Liver (tissue), 8 donors: ENCODE measurements at regions not wholly inside any gene's neighbourhood (a gene's known extent, or its start where the extent isn't known, plus 50 kb on each side); places are given as distances from the start of the nearest gene placed in this dataset.

ENCODE experiments used
- DNase-seq: peaks from one replicate; pipeline ENCODE4 v3.0.0-alpha.2; 2017; ENCODE audit warnings: low spot score
- H3K27ac ChIP-seq, 2 donors: one replicate each; pipeline ENCODE4 v1.7.0; 2013; ENCODE audit warnings: inconsistent platforms in 2 of 2, low read length in 2 of 2, control low read depth in 1 of 2, low read depth in 1 of 2, mild to moderate bottlenecking in 1 of 2
- H3K27me3 ChIP-seq, 4 donors: one replicate each; pipeline versions ENCODE4 v1.6.1 to v1.7.0; 2013; ENCODE audit warnings: low read length in 3 of 4, inconsistent platforms in 1 of 4, mild to moderate bottlenecking in 1 of 4, moderate library complexity in 1 of 4; ENCODE audit not compliant: control insufficient read depth in 4 of 4, insufficient read depth in 4 of 4
- H3K36me3 ChIP-seq, 4 donors: one replicate each; pipeline versions ENCODE4 v1.6.1 to v1.7.0; 2013; ENCODE audit warnings: low read length in 3 of 4, mild to moderate bottlenecking in 3 of 4, low read depth in 1 of 4, moderate library complexity in 1 of 4; ENCODE audit not compliant: control insufficient read depth in 4 of 4, insufficient read depth in 3 of 4
- H3K4me1 ChIP-seq, 4 donors: one replicate each; pipeline versions ENCODE4 v1.6.1 to v1.7.0; 2013; ENCODE audit warnings: low read length in 3 of 4, mild to moderate bottlenecking in 3 of 4, moderate library complexity in 1 of 4; ENCODE audit not compliant: control insufficient read depth in 4 of 4, insufficient read depth in 4 of 4
- H3K4me3 ChIP-seq, 3 donors: one replicate each; pipeline versions ENCODE4 v1.6.1 to v1.7.0; 2013; ENCODE audit warnings: low read length in 3 of 3, control low read depth in 1 of 3, low read depth in 1 of 3, mild to moderate bottlenecking in 1 of 3
- H3K9ac ChIP-seq, 2 donors: one replicate each; pipeline ENCODE4 v1.7.0; 2013; ENCODE audit warnings: low read length in 2 of 2, mild to moderate bottlenecking in 2 of 2, moderate library complexity in 2 of 2, control low read depth in 1 of 2, low read depth in 1 of 2
- H3K9me3 ChIP-seq, 4 donors: one replicate each; pipeline versions ENCODE4 v1.6.1 to v1.7.0; 2013; ENCODE audit warnings: low read length in 3 of 4; ENCODE audit not compliant: control insufficient read depth in 4 of 4
- ATF3 ChIP-seq: IDR thresholded peaks from 2 replicates; pipeline ENCODE4 v1.6.1; 2016; ENCODE audit warnings: antibody characterized with exemption
- CTCF ChIP-seq: fragments of 150-350 bp; IDR thresholded peaks from 2 replicates; pipeline ENCODE4 v1.5.1; 2017; ENCODE audit warnings: improper control_type of control experiment, low read depth, low read length; ENCODE audit not compliant: missing input control
- EGR1 ChIP-seq, 2 donors: IDR thresholded peaks; 2 replicates each; pipeline ENCODE4 v1.6.1; 2016 to 2018; ENCODE audit warnings: antibody characterized with exemption in 2 of 2, low read depth in 2 of 2
- FOXA1 ChIP-seq: IDR thresholded peaks from 2 replicates; pipeline ENCODE4 v1.6.1; 2016; ENCODE audit warnings: antibody characterized with exemption
- FOXA2 ChIP-seq: IDR thresholded peaks from 2 replicates; pipeline ENCODE4 v1.6.1; 2016; ENCODE audit warnings: antibody characterized with exemption
- GABPA ChIP-seq, 2 donors: IDR thresholded peaks in 1 of 2; conservative IDR thresholded peaks in 1 of 2; 2 replicates each; pipeline ENCODE4 v1.6.1; 2016; ENCODE audit warnings: antibody characterized with exemption in 2 of 2, mild to moderate bottlenecking in 1 of 2, moderate library complexity in 1 of 2
- HNF4A ChIP-seq, 2 donors: conservative IDR thresholded peaks; 2 replicates each; pipeline ENCODE4 v1.6.1; 2016; ENCODE audit warnings: antibody characterized with exemption in 2 of 2, mild to moderate bottlenecking in 2 of 2
- HNF4G ChIP-seq: IDR thresholded peaks from 2 replicates; pipeline ENCODE4 v1.6.1; 2016; ENCODE audit warnings: antibody characterized with exemption
- JUND ChIP-seq, 2 donors: IDR thresholded peaks; 2 replicates each; pipeline ENCODE4 v1.6.1; 2016; ENCODE audit warnings: antibody characterized with exemption in 2 of 2
- MAX ChIP-seq: IDR thresholded peaks from 2 replicates; pipeline ENCODE4 v1.6.1; 2016; ENCODE audit warnings: antibody characterized with exemption
- NR2F2 ChIP-seq: IDR thresholded peaks from 2 replicates; pipeline ENCODE4 v1.6.1; 2016; ENCODE audit warnings: antibody characterized with exemption
- REST ChIP-seq: IDR thresholded peaks from 2 replicates; pipeline ENCODE4 v1.6.1; 2016; ENCODE audit warnings: antibody characterized with exemption, mild to moderate bottlenecking
- RXRA ChIP-seq, 2 donors: IDR thresholded peaks; 2 replicates each; pipeline ENCODE4 v1.6.1; 2017 to 2018; ENCODE audit warnings: antibody characterized with exemption in 2 of 2, mild to moderate bottlenecking in 1 of 2
- SP1 ChIP-seq: IDR thresholded peaks from 2 replicates; pipeline ENCODE4 v1.6.1; 2018; ENCODE audit warnings: antibody characterized with exemption, mild to moderate bottlenecking
- TAF1 ChIP-seq: conservative IDR thresholded peaks from 2 replicates; pipeline ENCODE4 v1.6.1; 2016; ENCODE audit warnings: antibody characterized with exemption, mild to moderate bottlenecking
- YY1 ChIP-seq: IDR thresholded peaks from 2 replicates; pipeline ENCODE4 v1.6.1; 2016; ENCODE audit warnings: antibody characterized with exemption, mild to moderate bottlenecking
- ZBTB33 ChIP-seq: IDR thresholded peaks from 2 replicates; pipeline ENCODE4 v1.6.1; 2016; ENCODE audit warnings: antibody characterized with exemption
- WGBS: extraction: QIAGEN DNeasy Blood & Tissue Kit; methylation state at CpG from one replicate; pipeline ENCODE4 v1.1.7; 2013; 5-methylcytosine and 5-hydroxymethylcytosine counted together
- donor health status: healthy.
- donor health status: healthy.
- donor health status: healthy.
- donor health status: healthy.
- donor health status: healthy.

GRCh38 chr9:31372799-31373587, 1011.5 kb upstream of the ACO1 start:
- DNase-seq: no peak
- H3K4me1 ChIP-seq: no peaks in the 10 kb centered on the region
- no peaks in the 10 kb centered on the region for H3K9me3 ChIP-seq
- H3K27me3 ChIP-seq: no peaks in the 10 kb centered on the region
- H3K4me3 ChIP-seq: no peak overlapping the region
- H3K27ac ChIP-seq: no peak overlapping the region
- H3K36me3 ChIP-seq: no peaks in the 10 kb centered on the region
- TF ChIP-seq MAX (no peak), HNF4G (no peak), FOXA2 (no peak), TAF1 (no peak), NR2F2 (no peak), REST (no peak), FOXA1 (no peak), EGR1 (IDR thresholded peaks at IDR 0.05; ENCODE audit: low read depth in 2 of 2) (no peak), YY1 (no peak), ZBTB33 (no peak), JUND (IDR thresholded peaks at IDR 0.05) (no peak), ATF3 (no peak), GABPA (IDR thresholded peaks at IDR 0.05 in 1 of 2, conservative IDR thresholded peaks at IDR 0.05 in 1 of 2) (no peak), CTCF (no peak), SP1 (no peak), HNF4A (conservative IDR thresholded peaks at IDR 0.05) (no peak), RXRA (IDR thresholded peaks at IDR 0.05) (no peak)
- H3K9ac ChIP-seq: no peak overlapping the region
- 78% methylated on average over 7 of the region's 7 CpGs for WGBS
